A549 (cell line): ENCODE measurements at regions not wholly inside any gene's neighbourhood (a gene's known extent, or its start where the extent isn't known, plus 50 kb on each side); places are given as distances from the start of the nearest gene placed in this dataset.
A peak's percentile ranks its signal among the peaks of the same experiment; 100 is the strongest.

Experiments
- ATAC-seq, 2 experiments: fragments of 200-7000 bp in 1 of 2; fragments of >200 bp in 1 of 2; cut with Nextera tagmentation in 1 of 2; cut with Tn5 transposase in 1 of 2; 3 replicates each; pipeline versions ENCODE4 v1.8.0 to v1.9.1; 2018 to 2020; ENCODE audit warnings: mild to moderate bottlenecking in 1 of 2, moderate library complexity in 1 of 2
- CTCF ChIA-PET: fragments of 300-600 bp; sonication (Branson Sonifier 250); formaldehyde crosslinking; extraction: SDS; loops from one replicate; lab custom pipeline; 2021; ENCODE audit warnings: antibody characterized with exemption, inconsistent platforms; lab: Yijun Ruan, JAX
- POLR2A ChIA-PET: fragments of 350-600 bp; formaldehyde crosslinking; extraction: SDS; loops from one replicate; lab custom pipeline; 2021; ENCODE audit warnings: antibody characterized with exemption, inconsistent platforms; lab: Yijun Ruan, JAX
- DNase-seq, 2 experiments: peaks; one replicate each; pipeline versions ENCODE4 v3.0.0 to v3.0.0-alpha.2; 2011 to 2016; ENCODE audit warnings: low read depth in 1 of 2, low spot score in 1 of 2
- FAIRE-seq: peaks from 2 replicates; lab custom pipeline; 2011; peaks lifted over from hg19 to GRCh38; lab: Jason Lieb, UNC
- H3K27ac ChIP-seq, 2 experiments: fragments of >200 bp; sonication (Bioruptor Twin); formaldehyde crosslinking; 3 replicates each; pipeline ENCODE4 v1.5.1; 2016 to 2017
- H3K4me1 ChIP-seq: fragments of >200 bp; sonication (Bioruptor Twin); formaldehyde crosslinking; 3 replicates; pipeline ENCODE4 v1.6.1; 2016
- H3K4me2 ChIP-seq: fragments of >200 bp; sonication (Bioruptor Twin); formaldehyde crosslinking; 3 replicates; pipeline ENCODE4 v1.6.1; 2016
- H3K4me3 ChIP-seq: fragments of >200 bp; sonication (Bioruptor Twin); formaldehyde crosslinking; 3 replicates; pipeline ENCODE4 v1.5.1; 2016
- H3K9me3 ChIP-seq: fragments of >200 bp; sonication (Bioruptor Twin); formaldehyde crosslinking; 3 replicates; pipeline ENCODE4 v1.6.1; 2016
- EP300 ChIP-seq, 2 experiments: fragments of >200 bp; sonication (Bioruptor Twin); formaldehyde crosslinking; IDR thresholded peaks; 2 replicates in 1 of 2; 3 replicates in 1 of 2; pipeline ENCODE4 v1.6.1; 2016 to 2017
- FOSB ChIP-seq: fragments of 250-450 bp; sonication (Bioruptor Pico); IDR thresholded peaks from 2 replicates; pipeline ENCODE4 v1.5.0; 2020; ENCODE audit warnings: mild to moderate bottlenecking, moderate library complexity
- FOSL2 ChIP-seq, 2 experiments: fragments of 450-650 bp in 1 of 2; fragments of >200 bp in 1 of 2; sonication (Bioruptor Twin) in 1 of 2; formaldehyde crosslinking; IDR thresholded peaks; 2 replicates each; pipeline versions ENCODE4 v1.5.0 to v1.6.1; 2016 to 2020; ENCODE audit warnings: mild to moderate bottlenecking in 1 of 2, moderate library complexity in 1 of 2
- FOXS1 ChIP-seq: fragments of 250-450 bp; sonication (Bioruptor Pico); IDR thresholded peaks from 2 replicates; pipeline ENCODE4 v1.5.0; 2020; ENCODE audit warnings: mild to moderate bottlenecking, moderate library complexity
- GATA3 ChIP-seq: IDR thresholded peaks from 2 replicates; pipeline ENCODE4 v1.6.1; 2012; ENCODE audit warnings: borderline replicate concordance
- HDAC2 ChIP-seq: fragments of 200-600 bp; sonication (generic); IDR thresholded peaks from 2 replicates; pipeline ENCODE4 v1.6.1; 2016
- HEYL ChIP-seq: fragments of 250-450 bp; sonication (Bioruptor Pico); IDR thresholded peaks from 2 replicates; pipeline ENCODE4 v1.8.0; 2021; ENCODE audit warnings: mild to moderate bottlenecking, moderate library complexity
- JUN ChIP-seq, 2 experiments: fragments of >200 bp; sonication (Bioruptor Twin); formaldehyde crosslinking; IDR thresholded peaks; 2 replicates in 1 of 2; 3 replicates in 1 of 2; pipeline ENCODE4 v1.6.1; 2016 to 2017
- JUNB ChIP-seq: fragments of >200 bp; sonication (Bioruptor Twin); formaldehyde crosslinking; IDR thresholded peaks from 2 replicates; pipeline ENCODE4 v1.6.1; 2016
- MAFK ChIP-seq: fragments of 450-650 bp; IDR thresholded peaks from 2 replicates; pipeline ENCODE4 v1.6.1; 2014; ENCODE audit not compliant: partially characterized antibody
- MAZ ChIP-seq: fragments of 150-350 bp; IDR thresholded peaks from 2 replicates; pipeline ENCODE4 v1.6.1; 2014; ENCODE audit warnings: antibody characterized with exemption, low read depth, low read length, borderline replicate concordance
- NFE2L2 ChIP-seq: fragments of 150-350 bp; conservative IDR thresholded peaks from 2 replicates; pipeline ENCODE4 v1.6.1; 2014; ENCODE audit warnings: low read length
- POLR2A ChIP-seq: IDR thresholded peaks from 2 replicates; pipeline ENCODE4 v1.6.1; 2012; ENCODE audit warnings: mild to moderate bottlenecking, low read length
- POLR2AphosphoS2 ChIP-seq: conservative IDR thresholded peaks from 2 replicates; pipeline ENCODE4 v1.6.1; 2012; ENCODE audit warnings: low read length, improper control_type of control experiment, inconsistent platforms
- RARB ChIP-seq: fragments of 250-450 bp; sonication (Bioruptor Pico); IDR thresholded peaks from 2 replicates; pipeline ENCODE4 v1.8.0; 2021; ENCODE audit warnings: mild to moderate bottlenecking, moderate library complexity
- RCOR1 ChIP-seq: fragments of 150-350 bp; IDR thresholded peaks from 2 replicates; pipeline ENCODE4 v1.6.1; 2014; ENCODE audit warnings: antibody characterized with exemption, low read length, low read depth
- RFX5 ChIP-seq: fragments of 450-650 bp; IDR thresholded peaks from 2 replicates; pipeline ENCODE4 v1.7.1; 2014; ENCODE audit warnings: antibody characterized with exemption, mild to moderate bottlenecking, moderate library complexity
- SREBF2 ChIP-seq: fragments of 450-650 bp; IDR thresholded peaks from 2 replicates; pipeline ENCODE4 v1.6.1; 2014; ENCODE audit warnings: mild to moderate bottlenecking, moderate library complexity
- TFCP2L1 ChIP-seq: fragments of 250-450 bp; sonication (Bioruptor Pico); IDR thresholded peaks from 2 replicates; pipeline ENCODE4 v1.5.0; 2021; ENCODE audit warnings: mild to moderate bottlenecking
- ZFP36 ChIP-seq: fragments of 450-650 bp; IDR thresholded peaks from 2 replicates; pipeline ENCODE4 v1.6.1; 2014; ENCODE audit warnings: borderline replicate concordance; ENCODE audit not compliant: partially characterized antibody
- ZNF302 ChIP-seq: fragments of 250-450 bp; sonication (Bioruptor Pico); IDR thresholded peaks from 2 replicates; pipeline ENCODE4 v1.9.0; 2021; ENCODE audit warnings: inconsistent platforms, mild to moderate bottlenecking, moderate library complexity
- ZSCAN20 ChIP-seq: fragments of 250-450 bp; sonication (Bioruptor Pico); IDR thresholded peaks from 2 replicates; pipeline ENCODE4 v1.8.0; 2022; ENCODE audit warnings: mild to moderate bottlenecking, moderate library complexity
- WGBS: methylation state at CpG from one replicate; pipeline ENCODE4 v1.1.6; 2017; ENCODE audit errors: missing lambda C conversion rate; 5-methylcytosine and 5-hydroxymethylcytosine counted together
- TF ChIP-seq, protein P1 (sequence below): fragments of 250-450 bp; sonication (Bioruptor Pico); IDR thresholded peaks from 2 replicates; pipeline ENCODE4 v1.5.0; 2020; ENCODE audit warnings: low read depth, mild to moderate bottlenecking, moderate library complexity
- TF ChIP-seq, protein P2 (sequence below): fragments of 150-350 bp; IDR thresholded peaks from 2 replicates; pipeline ENCODE4 v1.6.1; 2014; ENCODE audit warnings: low read depth, mild to moderate bottlenecking, low read length
- TF ChIP-seq, protein P3 (sequence below): fragments of 200-600 bp; sonication (generic); IDR thresholded peaks from 2 replicates; pipeline ENCODE4 v1.6.1; 2016; ENCODE audit warnings: antibody characterized with exemption, mild to moderate bottlenecking, moderate library complexity

DNA sequence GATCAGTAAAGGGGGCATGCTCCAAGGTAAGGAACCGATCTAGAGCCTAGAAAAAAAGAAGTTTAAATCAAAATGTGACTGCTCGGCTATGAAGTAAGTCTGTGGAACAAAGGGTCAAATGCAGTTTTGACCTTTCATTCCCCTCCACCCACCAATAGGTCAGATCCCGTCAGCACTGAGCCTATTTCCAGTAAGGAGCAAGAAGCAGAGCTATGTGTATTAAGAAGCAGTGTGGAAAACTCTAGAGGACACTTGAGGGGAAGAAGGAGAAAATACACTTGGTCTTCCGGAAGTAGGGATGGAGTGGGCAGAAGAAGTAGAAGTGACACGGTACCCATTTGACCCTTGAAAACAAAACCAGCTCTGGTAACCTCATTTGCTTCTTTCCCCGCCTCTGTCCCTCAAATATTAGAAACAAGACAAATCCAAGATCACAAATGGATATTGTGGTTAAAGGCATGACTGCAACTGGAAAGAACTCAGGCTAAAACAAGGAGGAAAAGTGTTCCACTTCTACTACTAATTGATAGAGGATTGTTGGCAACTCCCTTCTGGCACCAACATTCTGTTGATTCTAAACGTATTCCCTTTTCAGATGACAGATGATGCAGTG, 888.3 kb upstream of the NR2F2 start:
- CTCF ChIA-PET: interaction anchor here (1.3 kb wide), 1 partner anchor 9 kb away, joined by 3 read pairs; no protein-coding TSS in a partner anchor
- Histone ChIP-seq H3K9me3 (no peaks in the 10 kb centered on the region), H3K27ac (no peak overlapping the region), H3K4me1 (no peaks in the 10 kb centered on the region), H3K4me2 (no peak overlapping the region), H3K4me3 (no peak overlapping the region)
- TF ChIP-seq FOXS1 (CRISPR knock-in tag) (no peak), HDAC2 (no peak), SREBF2 (no peak), FOSL2 (IDR thresholded peaks at IDR 0.05) (no peak), FOSL2 (CRISPR knock-in tag; IDR thresholded peaks at IDR 0.05) (no peak), RARB (CRISPR knock-in tag) (no peak), TFCP2L1 (CRISPR knock-in tag) (no peak), JUNB (no peak), RCOR1 (no peak), ZFP36 (no peak), RFX5 (no peak), POLR2AphosphoS2 (no peak), JUN (IDR thresholded peaks at IDR 0.05) (no peak), HEYL (CRISPR knock-in tag) (no peak), NFE2L2 (no peak), ZNF302 (CRISPR knock-in tag) (no peak), EP300 (IDR thresholded peaks at IDR 0.05) (no peak), ZSCAN20 (CRISPR knock-in tag) (no peak), MAZ (no peak)
- TF ChIP-seq, protein P1, sequence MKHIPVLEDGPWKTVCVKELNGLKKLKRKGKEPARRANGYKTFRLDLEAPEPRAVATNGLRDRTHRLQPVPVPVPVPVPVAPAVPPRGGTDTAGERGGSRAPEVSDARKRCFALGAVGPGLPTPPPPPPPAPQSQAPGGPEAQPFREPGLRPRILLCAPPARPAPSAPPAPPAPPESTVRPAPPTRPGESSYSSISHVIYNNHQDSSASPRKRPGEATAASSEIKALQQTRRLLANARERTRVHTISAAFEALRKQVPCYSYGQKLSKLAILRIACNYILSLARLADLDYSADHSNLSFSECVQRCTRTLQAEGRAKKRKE: no peak
- TF ChIP-seq, protein P2, sequence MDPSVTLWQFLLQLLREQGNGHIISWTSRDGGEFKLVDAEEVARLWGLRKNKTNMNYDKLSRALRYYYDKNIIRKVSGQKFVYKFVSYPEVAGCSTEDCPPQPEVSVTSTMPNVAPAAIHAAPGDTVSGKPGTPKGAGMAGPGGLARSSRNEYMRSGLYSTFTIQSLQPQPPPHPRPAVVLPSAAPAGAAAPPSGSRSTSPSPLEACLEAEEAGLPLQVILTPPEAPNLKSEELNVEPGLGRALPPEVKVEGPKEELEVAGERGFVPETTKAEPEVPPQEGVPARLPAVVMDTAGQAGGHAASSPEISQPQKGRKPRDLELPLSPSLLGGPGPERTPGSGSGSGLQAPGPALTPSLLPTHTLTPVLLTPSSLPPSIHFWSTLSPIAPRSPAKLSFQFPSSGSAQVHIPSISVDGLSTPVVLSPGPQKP: no peak
- FAIRE-seq: no peak
- DNase-seq: no peak
- POLR2A ChIA-PET: no interaction called here
- ATAC-seq: no peak
- WGBS: 26% methylated on average over 7 of the region's 7 CpGs

DNA sequence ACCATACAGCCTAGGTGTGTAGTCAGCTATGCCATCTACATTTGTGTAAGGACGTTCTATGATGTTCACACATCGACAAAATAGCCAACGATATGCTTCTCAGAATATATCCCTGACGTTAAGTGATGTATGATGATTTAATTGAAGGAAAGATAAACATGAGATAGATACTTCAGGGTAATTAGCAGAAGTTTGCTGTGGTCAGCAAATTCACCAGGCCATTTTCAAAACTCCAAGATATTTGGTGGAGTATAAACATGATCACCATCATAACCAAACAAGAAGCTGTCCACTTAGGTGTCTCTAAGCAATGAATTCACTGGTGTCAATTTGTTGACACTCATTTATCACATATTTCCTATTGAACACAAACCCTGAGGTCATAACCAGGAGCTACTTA, 885.6 kb upstream of the NR2F2 start:
- WGBS: 8% methylated on average over 4 of the region's 4 CpGs
- Histone ChIP-seq H3K9me3 (no peaks in the 10 kb centered on the region), H3K4me1 (no peaks in the 10 kb centered on the region), H3K27ac (no peak overlapping the region), H3K4me3 (no peak overlapping the region), H3K4me2 (no peak overlapping the region)
- ATAC-seq: no peak
- DNase-seq: no peak
- ChIA-PET POLR2A (no interaction called here), CTCF (no interaction called here)
- FAIRE-seq: peak; percentile 43
- TF ChIP-seq HDAC2 (no peak), POLR2A (no peak), MAFK (peak; percentile 89), FOSB (CRISPR knock-in tag) (no peak), GATA3 (no peak), TFCP2L1 (CRISPR knock-in tag) (no peak), RARB (CRISPR knock-in tag) (no peak)
- TF ChIP-seq, protein P3, sequence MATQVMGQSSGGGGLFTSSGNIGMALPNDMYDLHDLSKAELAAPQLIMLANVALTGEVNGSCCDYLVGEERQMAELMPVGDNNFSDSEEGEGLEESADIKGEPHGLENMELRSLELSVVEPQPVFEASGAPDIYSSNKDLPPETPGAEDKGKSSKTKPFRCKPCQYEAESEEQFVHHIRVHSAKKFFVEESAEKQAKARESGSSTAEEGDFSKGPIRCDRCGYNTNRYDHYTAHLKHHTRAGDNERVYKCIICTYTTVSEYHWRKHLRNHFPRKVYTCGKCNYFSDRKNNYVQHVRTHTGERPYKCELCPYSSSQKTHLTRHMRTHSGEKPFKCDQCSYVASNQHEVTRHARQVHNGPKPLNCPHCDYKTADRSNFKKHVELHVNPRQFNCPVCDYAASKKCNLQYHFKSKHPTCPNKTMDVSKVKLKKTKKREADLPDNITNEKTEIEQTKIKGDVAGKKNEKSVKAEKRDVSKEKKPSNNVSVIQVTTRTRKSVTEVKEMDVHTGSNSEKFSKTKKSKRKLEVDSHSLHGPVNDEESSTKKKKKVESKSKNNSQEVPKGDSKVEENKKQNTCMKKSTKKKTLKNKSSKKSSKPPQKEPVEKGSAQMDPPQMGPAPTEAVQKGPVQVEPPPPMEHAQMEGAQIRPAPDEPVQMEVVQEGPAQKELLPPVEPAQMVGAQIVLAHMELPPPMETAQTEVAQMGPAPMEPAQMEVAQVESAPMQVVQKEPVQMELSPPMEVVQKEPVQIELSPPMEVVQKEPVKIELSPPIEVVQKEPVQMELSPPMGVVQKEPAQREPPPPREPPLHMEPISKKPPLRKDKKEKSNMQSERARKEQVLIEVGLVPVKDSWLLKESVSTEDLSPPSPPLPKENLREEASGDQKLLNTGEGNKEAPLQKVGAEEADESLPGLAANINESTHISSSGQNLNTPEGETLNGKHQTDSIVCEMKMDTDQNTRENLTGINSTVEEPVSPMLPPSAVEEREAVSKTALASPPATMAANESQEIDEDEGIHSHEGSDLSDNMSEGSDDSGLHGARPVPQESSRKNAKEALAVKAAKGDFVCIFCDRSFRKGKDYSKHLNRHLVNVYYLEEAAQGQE: no peak
